Stimulated activated CD4-positive, alpha-beta T cell treated with anti-CD3 and anti-CD28 coated beads, Interleukin-15, amount 100 ng/mL, for 24 hours (primary cell): ENCODE measurements at regions not wholly inside any gene's neighbourhood (a gene's known extent, or its start where the extent isn't known, plus 50 kb on each side); places are given as distances from the start of the nearest gene placed in this dataset.

Source experiments
- DNase-seq: peaks from one replicate; pipeline ENCODE4 v3.0.0-alpha.2; 2020

DNA sequence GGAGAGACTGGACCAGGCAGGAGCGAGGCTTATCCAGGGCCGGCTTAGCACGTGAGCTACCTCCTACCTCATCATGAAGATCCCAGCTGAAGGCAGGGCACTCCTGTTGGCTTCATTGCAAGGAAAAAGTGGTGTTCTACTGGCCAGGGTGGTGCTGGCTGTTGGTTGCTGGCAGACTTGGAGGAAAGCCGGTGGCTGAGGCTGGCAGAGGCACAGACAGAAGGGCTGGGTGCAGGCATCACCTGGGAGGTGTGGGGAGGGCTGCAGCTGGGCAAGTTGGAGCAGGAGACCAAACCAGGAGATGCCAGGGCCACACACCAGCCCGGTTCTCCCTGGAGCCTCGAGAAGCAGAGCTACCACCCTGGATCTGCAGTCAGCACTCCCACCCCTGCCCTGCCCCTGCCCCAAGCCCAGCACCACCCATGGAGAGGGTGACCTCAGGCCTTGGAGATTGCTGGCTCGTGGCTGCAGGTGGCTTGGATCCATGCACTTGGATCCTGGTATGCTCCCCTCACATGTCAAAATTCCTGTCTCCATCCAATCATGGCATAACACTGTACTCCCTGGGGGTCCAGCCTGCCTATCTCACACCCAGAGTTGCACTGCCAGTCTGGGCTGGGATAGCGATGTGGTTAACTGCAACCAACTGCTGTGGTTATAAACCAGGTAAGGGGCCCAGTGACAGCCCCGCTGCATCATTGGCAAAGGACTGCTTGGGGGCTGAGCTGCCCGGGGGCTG, 49.7 kb downstream of the GLI2 start:
- DNase-seq, result no peak

DNA sequence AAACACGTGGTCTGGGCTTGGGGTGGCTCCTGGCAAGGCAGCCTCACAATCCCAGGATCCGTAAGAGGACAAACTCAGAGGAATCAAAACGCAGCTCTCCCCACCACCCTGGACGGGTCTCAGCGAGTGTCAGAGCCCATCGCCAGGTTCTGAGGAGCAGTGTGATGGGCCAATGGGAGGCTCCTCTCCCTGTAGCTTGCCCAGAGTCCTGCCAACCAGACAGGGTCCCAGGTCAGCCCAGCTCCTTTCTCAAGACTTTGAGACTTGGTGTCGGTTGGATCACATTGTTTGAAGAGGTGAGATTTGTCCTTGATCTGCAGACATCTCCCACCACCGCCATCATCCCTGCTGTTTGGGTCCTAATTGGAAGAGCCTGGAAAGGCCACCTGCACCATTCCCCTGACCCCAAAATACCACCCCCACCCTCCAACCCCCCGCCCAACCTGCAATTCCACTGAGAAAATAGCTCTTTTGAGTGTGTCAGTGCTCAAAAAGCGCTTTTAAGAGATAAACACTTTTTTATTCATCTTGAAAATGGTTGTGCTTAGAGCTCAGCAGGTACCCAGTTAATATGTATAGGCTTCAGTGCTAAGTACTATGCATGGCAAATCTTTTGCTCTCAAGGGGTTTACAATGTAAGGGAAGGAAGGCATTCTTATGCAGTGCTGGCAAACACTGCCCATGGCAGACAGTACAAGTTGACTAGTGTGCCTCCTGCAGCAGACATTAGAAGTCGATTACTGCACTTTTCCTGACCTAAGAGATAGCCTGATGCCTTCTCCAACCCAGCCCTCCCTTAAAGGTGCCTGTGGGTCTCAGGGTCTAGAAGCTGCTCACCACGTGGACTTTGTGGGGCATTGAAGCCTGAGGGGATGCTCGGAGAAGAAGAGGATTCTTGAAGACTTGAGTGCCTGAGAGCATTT, 50.6 kb downstream of the GLI2 start:
- DNase-seq, result no peak

GRCh38 chr2:120787111-120787821, 51.6 kb downstream of the GLI2 start:
- DNase-seq, result no peak

GRCh38 chr2:120787822-120788700, 52.4 kb downstream of the GLI2 start:
- no peak for DNase-seq

GRCh38 chr2:120791243-120791961, 55.7 kb downstream of the GLI2 start:
- DNase-seq, result no peak

DNA sequence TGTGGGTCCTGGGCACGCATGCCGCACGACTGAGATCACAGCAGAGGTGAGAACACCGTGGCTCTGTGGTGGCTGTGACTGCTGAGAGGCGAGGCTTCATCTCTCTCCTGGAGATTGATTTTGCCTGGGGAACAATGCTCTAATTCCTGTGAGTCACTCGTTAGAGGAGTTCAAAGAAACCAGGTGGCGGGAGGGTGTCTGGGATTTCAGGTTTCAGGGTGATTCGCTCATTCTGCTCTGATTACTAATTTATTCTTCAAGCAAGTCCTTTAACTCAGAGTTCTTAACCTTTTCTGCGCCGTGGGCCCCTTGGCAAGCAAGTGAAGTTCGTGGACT, 56.3 kb downstream of the GLI2 start:
- DNase-seq, result no peak

- no peak for DNase-seq
Observed at GRCh38 chr2:120793682-120794403, 58.2 kb downstream of the GLI2 start.

DNA sequence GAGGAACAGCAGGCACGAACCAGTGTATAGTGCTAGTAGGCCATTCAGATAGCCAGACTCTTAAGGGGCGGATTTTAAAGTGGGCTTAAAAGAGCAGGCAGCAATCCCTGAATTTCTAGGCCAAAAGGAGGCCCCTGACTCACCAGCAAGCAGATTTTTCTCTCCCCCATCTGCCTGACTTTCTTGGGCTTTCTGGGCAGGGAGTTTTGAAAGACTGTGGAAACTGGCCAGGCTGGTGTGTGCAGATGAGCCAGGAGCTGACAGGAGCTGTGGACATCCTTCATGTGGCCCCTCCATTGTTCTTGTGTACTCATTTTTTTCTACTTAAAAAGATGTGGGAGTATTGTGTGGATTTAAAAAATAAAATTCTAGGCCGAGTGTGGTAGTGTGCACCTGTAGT, 59.0 kb downstream of the GLI2 start:
- no peak for DNase-seq

DNA sequence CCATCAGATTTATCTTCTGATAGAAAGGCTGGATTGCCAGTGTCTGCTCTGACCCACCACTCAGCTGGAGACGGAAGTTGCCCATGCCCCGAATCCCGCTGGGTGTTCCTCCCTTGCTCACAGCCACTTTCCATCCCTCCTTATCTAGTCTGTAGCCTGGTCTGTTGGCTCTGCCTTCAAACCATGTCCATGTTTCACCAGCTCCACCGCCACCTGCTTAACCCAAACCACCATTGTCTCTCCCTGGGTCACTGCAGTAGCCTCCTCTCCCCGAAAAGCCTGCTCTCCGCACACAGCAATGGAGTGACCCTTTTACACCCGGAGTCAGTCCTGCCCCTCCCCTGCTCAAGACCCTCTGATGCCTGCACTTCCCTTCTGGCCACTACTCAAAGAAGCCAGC, 60.4 kb downstream of the GLI2 start:
- DNase-seq, result no peak

DNA sequence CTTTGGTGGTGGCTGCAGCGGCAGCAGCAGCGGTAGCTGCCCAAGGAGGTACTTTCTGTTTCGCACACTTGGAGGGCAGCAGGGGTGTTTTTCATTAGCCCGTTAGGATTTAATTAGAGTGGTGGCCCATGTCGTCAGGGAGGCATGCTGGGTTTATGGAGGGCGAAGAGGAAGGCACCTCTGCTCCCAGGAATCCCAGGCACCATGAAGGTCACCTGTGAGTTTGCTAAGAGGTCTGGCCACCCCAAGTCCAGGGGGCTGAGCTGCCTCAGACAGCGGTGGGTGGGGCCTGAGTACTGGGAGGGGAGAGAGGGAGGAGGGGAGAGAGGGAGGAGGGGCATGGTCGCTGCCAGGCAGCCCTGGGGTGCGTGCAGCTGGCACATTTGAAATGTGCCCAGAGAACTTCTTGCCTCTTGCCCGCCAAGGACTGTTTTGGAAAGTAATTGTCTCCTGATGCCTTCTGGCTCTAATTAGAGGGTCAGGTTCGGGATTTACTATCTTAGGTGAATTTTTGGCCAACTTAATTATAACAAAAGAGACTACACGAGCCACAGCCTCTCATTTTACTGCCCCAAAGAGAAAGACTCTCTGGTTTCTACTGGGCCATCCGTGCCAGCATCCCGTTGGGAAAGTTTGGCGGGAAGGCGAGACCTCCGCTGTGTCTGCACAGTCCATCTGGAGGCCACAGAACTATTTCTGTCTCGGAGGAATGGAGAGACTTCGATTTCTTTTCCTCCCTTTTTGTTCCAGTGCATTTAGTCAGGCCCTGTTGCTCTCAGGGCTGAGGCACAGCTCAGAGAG, 62.0 kb downstream of the GLI2 start:
- no peak for DNase-seq

- no peak for DNase-seq
Observed at GRCh38 chr2:120798567-120799247, 63.0 kb downstream of the GLI2 start.

DNA sequence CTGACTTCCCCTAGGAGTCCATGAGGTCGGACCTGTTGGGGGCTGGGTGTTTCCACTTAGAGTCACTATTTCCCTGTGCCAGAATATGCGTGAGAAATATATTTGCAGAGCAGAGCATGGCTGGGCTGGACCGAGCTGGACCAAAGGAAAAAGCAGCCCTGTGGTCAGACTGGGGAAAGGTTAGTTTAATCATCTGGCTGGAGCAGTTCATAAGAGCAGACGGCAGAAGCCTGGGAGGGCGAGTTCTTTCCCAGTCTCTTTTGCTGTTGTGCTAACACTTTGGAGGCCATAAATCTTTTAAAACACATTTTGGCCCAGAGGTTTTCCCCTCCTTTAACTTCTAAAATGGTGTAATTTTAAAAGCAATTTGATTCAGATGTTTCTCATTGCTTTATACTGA, 66.5 kb downstream of the GLI2 start:
- DNase-seq, result no peak

GRCh38 chr2:120802867-120803484, 67.3 kb downstream of the GLI2 start:
- DNase-seq, result no peak

GRCh38 chr2:120803764-120804335, 68.2 kb downstream of the GLI2 start:
- DNase-seq, result no peak

GRCh38 chr2:120804459-120804858, 68.8 kb downstream of the GLI2 start:
- DNase-seq, result no peak

GRCh38 chr2:120805011-120805410, 69.3 kb downstream of the GLI2 start:
- no peak for DNase-seq

DNA sequence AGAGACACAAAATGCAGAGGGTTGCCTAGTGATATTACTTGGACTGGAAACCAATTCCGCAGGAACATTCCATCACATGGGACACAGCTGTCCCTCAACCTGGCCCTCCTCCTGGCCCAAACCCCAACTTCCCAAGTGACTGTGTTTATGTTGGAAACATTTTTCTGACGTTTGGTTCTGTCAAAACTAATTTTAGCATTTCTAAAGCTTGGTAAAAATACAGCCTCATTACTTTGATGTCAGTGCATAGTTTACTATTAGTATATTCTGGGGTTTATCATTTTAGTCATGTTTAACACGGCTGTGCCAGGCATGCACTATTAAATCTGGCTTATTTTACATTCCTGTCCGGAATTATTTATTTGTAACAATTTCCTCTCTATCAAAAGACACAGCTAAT, 69.9 kb downstream of the GLI2 start:
- no peak for DNase-seq

DNA sequence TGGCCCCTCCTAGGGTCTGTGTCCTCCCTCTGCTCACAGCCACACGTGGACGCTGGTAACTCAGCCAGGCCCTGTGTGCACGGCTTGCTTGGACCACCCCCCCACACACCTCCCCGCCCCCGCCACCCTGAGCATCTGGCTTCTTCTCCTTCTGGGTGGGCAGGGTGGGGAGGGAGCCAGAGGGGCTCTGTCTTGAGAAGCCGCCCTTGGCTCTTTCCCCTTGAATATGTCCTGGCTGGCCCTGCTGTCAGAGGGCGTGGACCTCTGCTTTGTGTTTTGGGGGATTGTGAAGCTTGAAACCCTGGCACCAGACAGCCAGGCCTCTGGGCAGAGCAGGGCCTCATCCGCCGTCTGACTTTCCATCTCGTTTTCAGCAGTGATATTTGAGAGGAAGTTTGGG, 72.1 kb downstream of the GLI2 start:
- DNase-seq, result no peak

GRCh38 chr2:120809151-120809550, 73.5 kb downstream of the GLI2 start:
- no peak for DNase-seq
